OCI-LY1 (cell line): ENCODE measurements at regions not wholly inside any gene's neighbourhood (a gene's known extent, or its start where the extent isn't known, plus 50 kb on each side); places are given as distances from the start of the nearest gene placed in this dataset.

Experiments used
- EZH2 ChIP-seq: fragments of 200-600 bp; sonication (generic), shearing (Covaris generic); IDR thresholded peaks from 2 replicates; pipeline ENCODE4 v1.8.0; 2017; ENCODE audit warnings: borderline replicate concordance, mixed run types, mild to moderate bottlenecking, antibody characterized with exemption, low read length, moderate library complexity, mixed read lengths
- TF ChIP-seq, protein P1 (sequence below): fragments of 200-600 bp; sonication (generic), shearing (Covaris generic); IDR thresholded peaks from 2 replicates; pipeline ENCODE4 v1.5.1; 2017; ENCODE audit warnings: mild to moderate bottlenecking, antibody characterized with exemption, low read length, moderate library complexity, mixed read lengths

DNA sequence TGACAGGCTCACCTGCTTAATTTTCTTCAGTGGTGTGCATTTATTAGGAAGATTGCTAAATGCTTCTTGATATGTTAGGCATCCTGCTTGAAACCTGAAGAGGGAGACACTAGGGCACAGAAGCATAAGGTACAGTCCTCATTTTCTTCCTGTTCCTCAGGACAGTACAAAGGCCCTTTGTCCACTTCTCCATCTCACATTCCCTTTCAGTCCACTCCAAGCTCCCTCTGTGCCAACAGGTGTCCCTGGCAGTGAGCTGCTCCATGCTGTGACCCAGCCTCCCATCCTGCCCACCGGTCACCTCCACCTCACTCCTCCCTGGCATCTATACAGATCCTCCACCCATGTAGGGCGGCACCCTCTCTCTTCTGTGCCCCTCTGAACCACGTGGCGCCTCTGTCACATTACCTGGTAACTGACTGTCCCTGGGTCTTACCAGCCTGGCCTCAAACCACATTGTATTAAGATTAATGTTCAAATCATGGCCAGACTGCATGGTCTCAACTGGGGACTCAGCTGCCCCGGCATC is 162.8 kb downstream of the VAPA start:
- TF ChIP-seq, protein P1, sequence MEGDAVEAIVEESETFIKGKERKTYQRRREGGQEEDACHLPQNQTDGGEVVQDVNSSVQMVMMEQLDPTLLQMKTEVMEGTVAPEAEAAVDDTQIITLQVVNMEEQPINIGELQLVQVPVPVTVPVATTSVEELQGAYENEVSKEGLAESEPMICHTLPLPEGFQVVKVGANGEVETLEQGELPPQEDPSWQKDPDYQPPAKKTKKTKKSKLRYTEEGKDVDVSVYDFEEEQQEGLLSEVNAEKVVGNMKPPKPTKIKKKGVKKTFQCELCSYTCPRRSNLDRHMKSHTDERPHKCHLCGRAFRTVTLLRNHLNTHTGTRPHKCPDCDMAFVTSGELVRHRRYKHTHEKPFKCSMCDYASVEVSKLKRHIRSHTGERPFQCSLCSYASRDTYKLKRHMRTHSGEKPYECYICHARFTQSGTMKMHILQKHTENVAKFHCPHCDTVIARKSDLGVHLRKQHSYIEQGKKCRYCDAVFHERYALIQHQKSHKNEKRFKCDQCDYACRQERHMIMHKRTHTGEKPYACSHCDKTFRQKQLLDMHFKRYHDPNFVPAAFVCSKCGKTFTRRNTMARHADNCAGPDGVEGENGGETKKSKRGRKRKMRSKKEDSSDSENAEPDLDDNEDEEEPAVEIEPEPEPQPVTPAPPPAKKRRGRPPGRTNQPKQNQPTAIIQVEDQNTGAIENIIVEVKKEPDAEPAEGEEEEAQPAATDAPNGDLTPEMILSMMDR: no peak
- no peak for TF ChIP-seq EZH2
